Fibroblast of gingiva (primary cell): ENCODE measurements at regions not wholly inside any gene's neighbourhood (a gene's known extent, or its start where the extent isn't known, plus 50 kb on each side); places are given as distances from the start of the nearest gene placed in this dataset.
"Not testable (repeated sequence)": the region's sequence is repeated elsewhere in the genome, so short reads cannot be mapped to it uniquely, and the experiment has no call there.

Experiments used
- DNase-seq: peaks from one replicate; pipeline ENCODE4 v3.0.0-alpha.2; 2011; ENCODE audit warnings: low read depth

GRCh38 chr12:89856431-89856830, 147.8 kb upstream of the ATP2B1 start:
- DNase-seq: no peak

- DNase-seq: no peak
Observed at GRCh38 chr12:89848732-89849131, 140.1 kb upstream of the ATP2B1 start.

- no peak for DNase-seq
Observed at GRCh38 chr12:89846473-89847055, 137.9 kb upstream of the ATP2B1 start.

GRCh38 chr12:89845767-89846166, 137.1 kb upstream of the ATP2B1 start:
- DNase-seq: no peak

GRCh38 chr12:89845366-89845765, 136.7 kb upstream of the ATP2B1 start:
- DNase-seq: no peak

- DNase-seq: no peak
Observed at GRCh38 chr12:89844539-89844938, 135.9 kb upstream of the ATP2B1 start.

GRCh38 chr12:89840162-89840922, 131.7 kb upstream of the ATP2B1 start:
- peak; percentile 50 for DNase-seq

GRCh38 chr12:89839444-89839843, 130.8 kb upstream of the ATP2B1 start:
- no peak for DNase-seq

- no peak for DNase-seq
Observed at GRCh38 chr12:89838833-89839232, 130.2 kb upstream of the ATP2B1 start.

GRCh38 chr12:89836026-89836425, 127.4 kb upstream of the ATP2B1 start:
- no peak for DNase-seq

GRCh38 chr12:89834676-89835075, 126.0 kb upstream of the ATP2B1 start:
- no peak for DNase-seq

GRCh38 chr12:89833337-89834252, 125.0 kb upstream of the ATP2B1 start:
- peak; percentile 71 for DNase-seq

- DNase-seq: no peak
Observed at GRCh38 chr12:89832336-89832735, 123.7 kb upstream of the ATP2B1 start.

GRCh38 chr12:89831310-89832095, 122.9 kb upstream of the ATP2B1 start:
- no peak for DNase-seq

- no peak for DNase-seq
Observed at GRCh38 chr12:89829434-89829975, 120.9 kb upstream of the ATP2B1 start.

- no peak for DNase-seq
Observed at GRCh38 chr12:89828575-89828974, 119.9 kb upstream of the ATP2B1 start.

- DNase-seq: no peak
Observed at GRCh38 chr12:89827592-89827991, 119.0 kb upstream of the ATP2B1 start.

GRCh38 chr12:89826468-89826867, 117.8 kb upstream of the ATP2B1 start:
- no peak for DNase-seq

GRCh38 chr12:89825591-89826449, 117.2 kb upstream of the ATP2B1 start:
- no peak for DNase-seq

- no peak for DNase-seq
Observed at GRCh38 chr12:89824822-89825221, 116.2 kb upstream of the ATP2B1 start.

GRCh38 chr12:89822992-89823391, 114.4 kb upstream of the ATP2B1 start:
- DNase-seq: not testable (repeated sequence)
